ENCODE measurements at regions not wholly inside any gene's neighbourhood (a gene's known extent, or its start where the extent isn't known, plus 50 kb on each side); places are given as distances from the start of the nearest gene placed in this dataset.

DNA sequence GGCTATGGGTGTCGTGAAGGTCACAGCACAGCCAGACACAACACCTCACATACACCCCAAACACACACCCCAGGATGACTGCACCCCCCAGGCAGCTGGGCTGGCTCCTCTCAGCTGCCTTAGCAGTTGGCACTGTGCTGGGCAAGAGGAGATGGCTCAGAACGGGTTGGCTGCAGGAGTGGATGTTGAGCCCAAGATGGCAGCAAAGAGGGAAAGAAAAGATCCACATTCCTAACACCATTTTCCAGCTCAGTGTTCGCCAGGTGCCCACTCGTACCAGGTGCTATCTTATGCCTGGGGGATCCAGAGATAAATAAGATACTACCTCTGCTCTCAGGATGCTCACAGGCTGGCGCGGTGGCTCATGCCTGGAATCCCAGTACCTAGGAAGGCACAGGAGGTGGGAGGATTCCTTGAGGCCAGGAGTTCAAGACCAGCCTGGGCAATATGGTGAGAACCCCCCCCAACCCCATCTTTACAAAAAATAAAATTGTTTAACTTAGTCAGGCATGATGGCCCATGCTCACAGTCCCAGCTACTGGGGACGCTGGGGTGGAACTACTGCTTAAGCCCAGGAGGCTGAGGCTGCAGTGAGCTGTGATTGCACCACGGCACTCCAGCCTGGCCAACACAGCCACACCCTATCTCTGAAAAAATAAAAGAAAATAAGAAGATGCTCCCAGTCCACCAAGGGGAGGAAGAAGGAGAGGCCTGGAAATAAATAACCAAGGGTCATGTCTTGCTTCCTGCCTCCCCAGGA is 89.7 kb upstream of the ZNF507 start:
- no peak for TF ChIP-seq POLR2AphosphoS5 (IDR thresholded peaks at IDR 0.05)
- TF ChIP-seq, protein P1, sequence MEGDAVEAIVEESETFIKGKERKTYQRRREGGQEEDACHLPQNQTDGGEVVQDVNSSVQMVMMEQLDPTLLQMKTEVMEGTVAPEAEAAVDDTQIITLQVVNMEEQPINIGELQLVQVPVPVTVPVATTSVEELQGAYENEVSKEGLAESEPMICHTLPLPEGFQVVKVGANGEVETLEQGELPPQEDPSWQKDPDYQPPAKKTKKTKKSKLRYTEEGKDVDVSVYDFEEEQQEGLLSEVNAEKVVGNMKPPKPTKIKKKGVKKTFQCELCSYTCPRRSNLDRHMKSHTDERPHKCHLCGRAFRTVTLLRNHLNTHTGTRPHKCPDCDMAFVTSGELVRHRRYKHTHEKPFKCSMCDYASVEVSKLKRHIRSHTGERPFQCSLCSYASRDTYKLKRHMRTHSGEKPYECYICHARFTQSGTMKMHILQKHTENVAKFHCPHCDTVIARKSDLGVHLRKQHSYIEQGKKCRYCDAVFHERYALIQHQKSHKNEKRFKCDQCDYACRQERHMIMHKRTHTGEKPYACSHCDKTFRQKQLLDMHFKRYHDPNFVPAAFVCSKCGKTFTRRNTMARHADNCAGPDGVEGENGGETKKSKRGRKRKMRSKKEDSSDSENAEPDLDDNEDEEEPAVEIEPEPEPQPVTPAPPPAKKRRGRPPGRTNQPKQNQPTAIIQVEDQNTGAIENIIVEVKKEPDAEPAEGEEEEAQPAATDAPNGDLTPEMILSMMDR (IDR thresholded peaks at IDR 0.05): no peak
- no peak for TF ChIP-seq POLR2A (IDR thresholded peaks at IDR 0.05)
- no peak for TF ChIP-seq EP300 (IDR thresholded peaks at IDR 0.05; ENCODE audit: low read depth)
- Histone ChIP-seq H3K27me3 (peaks cover 3% of the 10 kb centered on the region), H3K27ac (no peak overlapping the region), H3K9me3 (no peaks in the 10 kb centered on the region), H3K4me3 (no peak overlapping the region), H3K4me1 (no peaks in the 10 kb centered on the region), H3K36me3 (no peaks in the 10 kb centered on the region)
- no peak for DNase-seq
- in situ Hi-C loops (cut with MboI; ENCODE audit: low pct_ligation_motif_present in 1 of 4, low pct_unique_long_range_greater_than_20kb in 1 of 4, low sequenced_read_pairs in 3 of 4) (no loop called here), intact Hi-C loops (cut with DNase I; ENCODE audit: low total_unique reads) (no loop called here)
- WGBS, 2 donors (ENCODE audit: low coverage in 1 of 2): 20 to 83% methylated on average over 1 to 8 of the region's 8 CpGs

DNA sequence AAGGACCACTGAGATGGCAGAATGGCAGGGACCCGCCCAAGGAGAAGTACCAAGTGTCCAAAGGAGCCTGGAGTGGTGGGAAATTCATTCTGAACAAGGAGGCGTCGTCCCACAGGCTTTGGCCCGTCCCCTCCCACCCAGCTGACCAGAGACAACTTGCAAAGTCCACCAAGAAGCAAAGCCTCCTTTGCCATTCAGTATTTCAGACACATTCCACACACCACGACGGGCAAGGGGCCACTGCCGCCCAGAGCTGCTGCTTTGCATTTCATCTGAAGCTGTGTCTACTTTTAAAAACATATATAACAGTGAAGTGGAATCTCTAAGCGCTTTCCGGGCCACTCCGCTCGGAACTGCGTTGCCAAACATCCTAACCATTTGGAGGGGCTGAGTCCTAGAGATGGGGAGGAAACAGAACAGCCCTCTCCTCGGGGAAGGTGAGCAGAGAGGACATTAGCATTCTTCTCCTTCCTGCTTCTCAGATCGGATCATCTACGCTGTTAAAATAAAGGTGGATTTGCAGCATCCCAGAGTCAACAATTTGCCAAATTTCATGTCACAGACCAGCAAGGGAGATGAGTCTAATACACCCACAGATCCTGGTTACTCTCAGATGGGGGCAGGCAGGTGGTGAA is 89.0 kb upstream of the ZNF507 start:
- intact Hi-C loops (cut with DNase I; ENCODE audit: low total_unique reads): no loop called here
- Histone ChIP-seq H3K4me3 (no peak overlapping the region), H3K9me3 (no peaks in the 10 kb centered on the region), H3K4me1 (no peaks in the 10 kb centered on the region), H3K36me3 (no peaks in the 10 kb centered on the region), H3K27ac (no peak overlapping the region), H3K27me3 (peaks cover 3% of the 10 kb centered on the region)
- DNase-seq: no peak
- 70 to 100% methylated on average over 1 to 15 of the region's 15 CpGs for WGBS, 2 donors (ENCODE audit: low coverage in 1 of 2)
- in situ Hi-C loops (cut with MboI; ENCODE audit: low pct_ligation_motif_present in 1 of 4, low pct_unique_long_range_greater_than_20kb in 1 of 4, low sequenced_read_pairs in 3 of 4): no loop called here
- TF ChIP-seq, protein P1 (IDR thresholded peaks at IDR 0.05): no peak
- TF ChIP-seq POLR2A (IDR thresholded peaks at IDR 0.05) (no peak), EP300 (IDR thresholded peaks at IDR 0.05; ENCODE audit: low read depth) (no peak), POLR2AphosphoS5 (IDR thresholded peaks at IDR 0.05) (no peak)

DNA sequence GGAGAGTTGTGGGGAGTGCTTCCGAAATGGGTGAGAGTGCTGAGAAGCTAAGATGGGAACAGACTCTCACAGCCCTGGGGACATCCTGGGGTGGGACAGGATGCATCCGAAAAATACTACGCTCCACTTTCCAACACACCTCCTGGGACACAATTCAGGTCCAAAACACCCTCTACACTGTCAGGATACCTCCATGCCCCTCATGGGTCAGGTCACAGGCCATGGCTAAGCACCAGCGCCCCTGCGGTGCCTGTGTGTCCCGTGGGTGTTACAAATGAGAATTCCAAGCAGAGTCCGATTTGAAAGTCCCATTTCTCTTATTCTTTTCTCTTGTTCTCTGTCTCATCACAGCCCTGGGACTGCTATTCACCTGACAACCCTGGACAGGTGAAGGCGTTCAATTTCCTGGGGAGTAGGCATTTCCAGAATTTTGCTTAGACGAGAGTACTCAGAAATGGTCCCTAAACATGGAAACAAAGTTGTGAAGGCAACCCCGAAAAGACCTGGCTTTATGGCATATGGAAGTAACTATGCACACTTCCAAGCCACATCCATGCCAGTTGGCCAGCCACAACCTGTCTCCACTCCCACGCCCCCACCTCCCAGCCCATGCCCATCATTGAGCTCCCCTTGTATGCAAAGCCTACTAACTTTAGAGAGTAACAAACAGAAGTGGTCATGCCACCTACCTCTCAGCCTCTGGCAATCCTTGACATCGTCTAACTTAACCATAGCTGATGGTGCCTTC is 87.9 kb upstream of the ZNF507 start:
- in situ Hi-C loops (cut with MboI; ENCODE audit: low pct_ligation_motif_present in 1 of 4, low pct_unique_long_range_greater_than_20kb in 1 of 4, low sequenced_read_pairs in 3 of 4): no loop called here
- Histone ChIP-seq H3K36me3 (no peaks in the 10 kb centered on the region), H3K4me3 (no peak overlapping the region), H3K4me1 (no peaks in the 10 kb centered on the region), H3K9me3 (no peaks in the 10 kb centered on the region), H3K27me3 (peaks cover 3% of the 10 kb centered on the region), H3K27ac (no peak overlapping the region)
- intact Hi-C loops (cut with DNase I; ENCODE audit: low total_unique reads): no loop called here
- WGBS, 2 donors (ENCODE audit: low coverage in 1 of 2): 72 to 77% methylated on average over 7 to 12 of the region's 12 CpGs
- TF ChIP-seq POLR2A (IDR thresholded peaks at IDR 0.05) (no peak), EP300 (IDR thresholded peaks at IDR 0.05; ENCODE audit: low read depth) (no peak), POLR2AphosphoS5 (IDR thresholded peaks at IDR 0.05) (no peak)
- TF ChIP-seq, protein P1 (IDR thresholded peaks at IDR 0.05): no peak
- no peak for DNase-seq

DNA sequence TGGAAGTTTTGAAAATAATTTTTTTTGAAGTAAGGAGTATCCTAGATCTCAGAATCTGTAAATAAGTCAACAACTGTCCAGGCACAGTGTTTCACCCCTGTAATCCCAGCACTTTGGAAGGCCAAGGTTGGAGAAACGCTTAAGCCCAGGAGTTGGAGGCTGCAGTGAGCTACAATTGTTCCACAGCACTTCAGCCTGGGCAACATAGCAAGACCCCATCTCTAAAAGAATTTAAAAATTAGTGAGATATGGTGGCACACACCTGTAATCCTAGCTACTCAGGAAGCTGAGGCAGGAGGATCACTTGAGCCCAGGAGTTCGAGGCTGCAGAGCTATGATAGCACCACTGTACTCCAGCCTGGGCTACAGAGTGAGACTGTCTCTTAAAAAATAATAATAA is 87.2 kb upstream of the ZNF507 start:
- WGBS, 2 donors (ENCODE audit: low coverage in 1 of 2): 82% methylated on average over 2 of the region's 2 CpGs; no CpG with 5 or more reads in 1 of the 2 donors
- Histone ChIP-seq H3K4me1 (no peaks in the 10 kb centered on the region), H3K27ac (no peak overlapping the region), H3K4me3 (no peak overlapping the region), H3K36me3 (no peaks in the 10 kb centered on the region), H3K27me3 (peaks cover 3% of the 10 kb centered on the region), H3K9me3 (no peaks in the 10 kb centered on the region)
- in situ Hi-C loops (cut with MboI; ENCODE audit: low pct_ligation_motif_present in 1 of 4, low pct_unique_long_range_greater_than_20kb in 1 of 4, low sequenced_read_pairs in 3 of 4): no loop called here
- intact Hi-C loops (cut with DNase I; ENCODE audit: low total_unique reads): no loop called here
- no peak for TF ChIP-seq EP300 (IDR thresholded peaks at IDR 0.05; ENCODE audit: low read depth)
- TF ChIP-seq POLR2AphosphoS5 (IDR thresholded peaks at IDR 0.05): no peak
- TF ChIP-seq, protein P1 (IDR thresholded peaks at IDR 0.05): no peak
- TF ChIP-seq POLR2A (IDR thresholded peaks at IDR 0.05): no peak
- DNase-seq: no peak

Measured in transverse colon (tissue), 4 donors.